B cell (primary cell): ENCODE measurements at regions not wholly inside any gene's neighbourhood (a gene's known extent, or its start where the extent isn't known, plus 50 kb on each side); places are given as distances from the start of the nearest gene placed in this dataset.

Experiments used
- ATAC-seq: fragments of 200-7000 bp; cut with Tn5 transposase; one replicate; pipeline ENCODE4 v1.10.0; 2021; ENCODE audit warnings: low read depth, mild to moderate bottlenecking, moderate number of reproducible peaks, moderate library complexity
- CTCF ChIA-PET: fragments of 350-600 bp; sonication (Branson Sonifier 250); formaldehyde crosslinking; loops from one replicate; lab custom pipeline; 2021; ENCODE audit warnings: antibody characterized with exemption, inconsistent platforms; lab: Charles Lee
- POLR2A ChIA-PET: fragments of 350-600 bp; sonication (Branson Sonifier 250); formaldehyde crosslinking; loops from one replicate; lab custom pipeline; 2021; ENCODE audit warnings: antibody characterized with exemption; lab: Charles Lee
- DNase-seq: peaks from one replicate; pipeline ENCODE4 v3.0.0; 2013
- H2AFZ ChIP-seq: 2 replicates; pipeline ENCODE4 v1.6.1; 2012; ENCODE audit warnings: mild to moderate bottlenecking, low read depth, low read length; ENCODE audit not compliant: insufficient read depth, poor library complexity, severe bottlenecking
- H3K27ac ChIP-seq, 2 donors: 1 replicate in 1 of 2; 2 replicates in 1 of 2; pipeline ENCODE4 v1.5.1; 2012 to 2013; ENCODE audit warnings: low read length in 2 of 2, mild to moderate bottlenecking in 2 of 2, moderate library complexity in 1 of 2
- H3K27me3 ChIP-seq, 4 experiments: fragments of 200-600 bp in 1 of 4; sonication (generic) in 1 of 4; replicated peaks in 1 of 4; 1 replicate in 2 of 4; 2 replicates in 2 of 4; pipeline versions ENCODE4 v1.6.1 to v1.7.0; 2013 to 2016; ENCODE audit warnings: low read length in 3 of 4, mild to moderate bottlenecking in 2 of 4, mixed read lengths in 1 of 4, moderate library complexity in 1 of 4; ENCODE audit not compliant: insufficient read depth in 4 of 4, control insufficient read depth in 3 of 4; ENCODE audit errors: control extremely low read depth in 1 of 4
- H3K36me3 ChIP-seq, 2 experiments: replicated peaks in 1 of 2; 1 replicate in 1 of 2; 2 replicates in 1 of 2; pipeline versions ENCODE4 v1.6.1 to v1.7.1; 2013; ENCODE audit warnings: low read length in 1 of 2; ENCODE audit not compliant: insufficient read depth in 2 of 2, control insufficient read depth in 1 of 2; ENCODE audit errors: control extremely low read depth in 1 of 2, extremely low read depth in 1 of 2
- H3K4me1 ChIP-seq, 2 donors: fragments of 200-600 bp in 1 of 2; sonication (generic) in 1 of 2; 1 replicate in 1 of 2; 2 replicates in 1 of 2; pipeline versions ENCODE4 v1.5.1 to v1.6.1; 2013 to 2017; ENCODE audit warnings: low read length in 2 of 2; ENCODE audit not compliant: control insufficient read depth in 2 of 2, insufficient read depth in 2 of 2
- H3K4me2 ChIP-seq: replicated peaks from 2 replicates; pipeline ENCODE3; 2012; ENCODE audit warnings: mild to moderate bottlenecking, low read depth, low read length; ENCODE audit not compliant: poor library complexity, severe bottlenecking
- H3K4me3 ChIP-seq, 5 experiments: fragments of 200-600 bp in 1 of 5; sonication (generic) in 1 of 5; 1 replicate in 3 of 5; 2 replicates in 2 of 5; pipeline versions ENCODE4 v1.5.1 to v1.7.0; 2011 to 2016; ENCODE audit warnings: low read length in 4 of 5, mild to moderate bottlenecking in 4 of 5, low read depth in 2 of 5, control low read depth in 1 of 5, moderate library complexity in 1 of 5; ENCODE audit not compliant: insufficient read depth in 1 of 5; ENCODE audit errors: control extremely low read depth in 1 of 5, extremely low read depth in 1 of 5
- H3K79me2 ChIP-seq: fragments of 200-600 bp; sonication (generic); one replicate; pipeline ENCODE4 v1.6.0; 2016; ENCODE audit warnings: low read length; ENCODE audit not compliant: control insufficient read depth, insufficient read depth
- H3K9ac ChIP-seq: fragments of 200-600 bp; sonication (generic); 2 replicates; pipeline ENCODE4 v1.6.1; 2017; ENCODE audit warnings: mild to moderate bottlenecking, low read length, moderate library complexity
- H3K9me3 ChIP-seq, 3 donors: one replicate each; pipeline versions ENCODE4 v1.6.1 to v1.7.1; 2013; ENCODE audit warnings: low read length in 2 of 3; ENCODE audit not compliant: control insufficient read depth in 2 of 3, insufficient read depth in 1 of 3; ENCODE audit errors: control extremely low read depth in 1 of 3
- H4K20me1 ChIP-seq: 2 replicates; pipeline ENCODE4 v1.6.0; 2012; ENCODE audit warnings: mild to moderate bottlenecking, low read length; ENCODE audit not compliant: insufficient read depth, control insufficient read depth, poor library complexity, severe bottlenecking
- H3K27ac Mint-ChIP-seq: one replicate; pipeline ENCODE4 v1.8.0; 2021; ENCODE audit warnings: mixed read lengths
- H3K27me3 Mint-ChIP-seq: one replicate; pipeline ENCODE4 v1.8.0; 2021; ENCODE audit warnings: mixed read lengths
- H3K4me1 Mint-ChIP-seq: one replicate; pipeline ENCODE4 v1.8.0; 2021; ENCODE audit warnings: mixed read lengths
- H3K4me3 Mint-ChIP-seq: one replicate; pipeline ENCODE4 v1.8.0; 2021; ENCODE audit warnings: mixed read lengths
- H3K9me3 Mint-ChIP-seq: one replicate; pipeline ENCODE4 v1.8.0; 2022; ENCODE audit warnings: mixed read lengths; ENCODE audit not compliant: insufficient read depth
- CTCF ChIP-seq: fragments of 200-600 bp; IDR thresholded peaks from one replicate; pipeline ENCODE4 v1.8.0; 2022; ENCODE audit warnings: antibody characterized with exemption, mild to moderate bottlenecking
- EZH2 ChIP-seq: IDR thresholded peaks from 2 replicates; pipeline ENCODE4 v1.6.1; 2012; ENCODE audit warnings: borderline replicate concordance, low read depth, mild to moderate bottlenecking, moderate library complexity, low read length; ENCODE audit not compliant: insufficient read depth, poor library complexity, severe bottlenecking
- WGBS: methylation state at CpG from one replicate; pipeline ENCODE4 v1.1.5; 2013; ENCODE audit warnings: missing lambda C conversion rate; ENCODE audit not compliant: insufficient coverage; 5-methylcytosine and 5-hydroxymethylcytosine counted together
- intact Hi-C: fragments of 100-400 bp; cut with micrococcal nuclease; formaldehyde crosslinking; loops from one replicate; pipeline ENCODE4 v1.10.0; 2022

- Histone ChIP-seq H3K36me3 (no peaks in the 10 kb centered on the region), H2AFZ (no peak overlapping the region), H3K9me3 (no peaks in the 10 kb centered on the region), H3K27me3 (no peaks in the 10 kb centered on the region), H3K9ac (no peak overlapping the region), H3K4me1 (no peaks in the 10 kb centered on the region), H3K27ac (no peak overlapping the region), H4K20me1 (no peaks in the 10 kb centered on the region), H3K4me3 (no peak overlapping the region), H3K79me2 (no peaks in the 10 kb centered on the region), H3K4me2 (no peak overlapping the region)
- ATAC-seq (no peak), DNase-seq (no peak)
- intact Hi-C loops = no loop called here
- H3K4me3 Mint-ChIP-seq = no peak overlapping the region
- no peak for TF ChIP-seq CTCF
- TF ChIP-seq EZH2 = no peak
- peaks cover 3% of the 10 kb centered on the region for H3K9me3 Mint-ChIP-seq
- WGBS = no CpG with 5 or more reads among the region's 2 CpGs
- H3K4me1 Mint-ChIP-seq = no peaks in the 10 kb centered on the region
- H3K27me3 Mint-ChIP-seq = no peaks in the 10 kb centered on the region
- POLR2A ChIA-PET = no interaction called here
- CTCF ChIA-PET = interaction anchor here (0.6 kb wide), 1 partner anchor 19 kb away, joined by 3 read pairs; no protein-coding TSS in a partner anchor
- H3K27ac Mint-ChIP-seq = no peak overlapping the region
Measured at GRCh38 chr6:91704531-91704930, 1117.7 kb upstream of the MAP3K7 start.

- Mint-ChIP-seq H3K27me3 (no peaks in the 10 kb centered on the region), H3K4me3 (no peak overlapping the region), H3K9me3 (no peaks in the 10 kb centered on the region), H3K27ac (no peak overlapping the region), H3K4me1 (no peaks in the 10 kb centered on the region)
- no peaks in the 10 kb centered on the region for H3K36me3 ChIP-seq
- no peaks in the 10 kb centered on the region for H4K20me1 ChIP-seq
- no peak for TF ChIP-seq CTCF
- TF ChIP-seq EZH2 = no peak
- WGBS = no CpG with 5 or more reads among the region's 3 CpGs
- H2AFZ ChIP-seq = no peak overlapping the region
- no peaks in the 10 kb centered on the region for H3K27me3 ChIP-seq
- H3K9me3 ChIP-seq = no peaks in the 10 kb centered on the region
- ATAC-seq (no peak), DNase-seq (no peak)
- intact Hi-C loops = no loop called here
- H3K79me2 ChIP-seq = no peaks in the 10 kb centered on the region
- no peak overlapping the region for H3K4me3 ChIP-seq
- H3K4me1 ChIP-seq = no peaks in the 10 kb centered on the region
- no peak overlapping the region for H3K9ac ChIP-seq
- H3K4me2 ChIP-seq = no peak overlapping the region
- H3K27ac ChIP-seq = no peak overlapping the region
- POLR2A ChIA-PET = no interaction called here
- CTCF ChIA-PET = no interaction called here
Measured at GRCh38 chr6:91697010-91697695, 1110.3 kb upstream of the MAP3K7 start.
